Duodenal mucosa (tissue), 2 donors: ENCODE measurements at regions not wholly inside any gene's neighbourhood (a gene's known extent, or its start where the extent isn't known, plus 50 kb on each side); places are given as distances from the start of the nearest gene placed in this dataset.

Source experiments
- H3K27ac ChIP-seq: one replicate; pipeline ENCODE4 v1.7.0; 2013; ENCODE audit warnings: low read depth, low read length
- H3K27me3 ChIP-seq, 2 donors: one replicate each; pipeline ENCODE4 v1.7.0; 2013; ENCODE audit warnings: low read length in 2 of 2, control low read depth in 1 of 2; ENCODE audit not compliant: insufficient read depth in 2 of 2, control insufficient read depth in 1 of 2
- H3K36me3 ChIP-seq, 2 donors: one replicate each; pipeline ENCODE4 v1.7.0; 2013; ENCODE audit warnings: low read length in 2 of 2, control low read depth in 1 of 2; ENCODE audit not compliant: insufficient read depth in 2 of 2, control insufficient read depth in 1 of 2
- H3K4me1 ChIP-seq, 2 donors: one replicate each; pipeline ENCODE4 v1.7.0; 2013; ENCODE audit warnings: low read length in 2 of 2, control low read depth in 1 of 2; ENCODE audit not compliant: insufficient read depth in 2 of 2, control insufficient read depth in 1 of 2
- H3K4me3 ChIP-seq, 2 donors: one replicate each; pipeline ENCODE4 v1.7.0; 2013; ENCODE audit warnings: low read length in 2 of 2, low read depth in 1 of 2
- H3K9ac ChIP-seq, 2 donors: one replicate each; pipeline ENCODE4 v1.7.0; 2013; ENCODE audit warnings: low read length in 2 of 2, low read depth in 1 of 2
- H3K9me3 ChIP-seq, 2 donors: one replicate each; pipeline ENCODE4 v1.7.0; 2013; ENCODE audit warnings: low read length in 2 of 2, control low read depth in 1 of 2; ENCODE audit not compliant: control insufficient read depth in 1 of 2

- no peaks in the 10 kb centered on the region for H3K4me1 ChIP-seq
- H3K36me3 ChIP-seq, result no peaks in the 10 kb centered on the region
- no peaks in the 10 kb centered on the region for H3K27me3 ChIP-seq
- H3K27ac ChIP-seq, result no peak overlapping the region
- no peak overlapping the region for H3K9ac ChIP-seq
- peaks cover 2 to 6% of the 10 kb centered on the region in 2 donors for H3K9me3 ChIP-seq
- peak overlapping the region in 1 of 2 donors; percentile 55 for H3K4me3 ChIP-seq
Observed at GRCh38 chr5:165502893-165503691, 1997.7 kb downstream of the MAT2B start.

- H3K27ac ChIP-seq, result no peak overlapping the region
- peaks cover 2 to 9% of the 10 kb centered on the region in 2 donors for H3K9me3 ChIP-seq
- no peaks in the 10 kb centered on the region for H3K27me3 ChIP-seq
- H3K9ac ChIP-seq, result no peak overlapping the region
- no peaks in the 10 kb centered on the region for H3K4me1 ChIP-seq
- no peak overlapping the region for H3K4me3 ChIP-seq
- H3K36me3 ChIP-seq, result no peaks in the 10 kb centered on the region
Observed at GRCh38 chr5:165504674-165505073, 1999.3 kb downstream of the MAT2B start.

- Histone ChIP-seq H3K9ac (no peak overlapping the region), H3K9me3 (peaks cover 2 to 9% of the 10 kb centered on the region in 2 donors), H3K27ac (no peak overlapping the region), H3K27me3 (no peaks in the 10 kb centered on the region), H3K4me1 (no peaks in the 10 kb centered on the region), H3K4me3 (no peak overlapping the region), H3K36me3 (no peaks in the 10 kb centered on the region)
Observed at GRCh38 chr5:165508286-165508685, 2002.9 kb downstream of the MAT2B start.

- Histone ChIP-seq H3K27me3 (no peaks in the 10 kb centered on the region), H3K4me3 (no peak overlapping the region), H3K9ac (no peak overlapping the region), H3K4me1 (no peaks in the 10 kb centered on the region), H3K27ac (no peak overlapping the region), H3K9me3 (peaks cover 2 to 9% of the 10 kb centered on the region in 2 donors), H3K36me3 (no peaks in the 10 kb centered on the region)
Observed at GRCh38 chr5:165508861-165509260, 2003.4 kb downstream of the MAT2B start.

- no peaks in the 10 kb centered on the region for H3K4me1 ChIP-seq
- no peaks in the 10 kb centered on the region for H3K36me3 ChIP-seq
- peaks cover 0 to 4% of the 10 kb centered on the region in 2 donors for H3K9me3 ChIP-seq
- H3K9ac ChIP-seq, result no peak overlapping the region
- H3K27me3 ChIP-seq, result no peaks in the 10 kb centered on the region
- no peak overlapping the region for H3K4me3 ChIP-seq
- no peak overlapping the region for H3K27ac ChIP-seq
Observed at GRCh38 chr5:165521816-165522610, 2016.6 kb downstream of the MAT2B start.

GRCh38 chr5:165525271-165525670 is 2019.9 kb downstream of the MAT2B start:
- Histone ChIP-seq H3K9me3 (peaks cover 5 to 7% of the 10 kb centered on the region in 2 donors), H3K4me1 (no peaks in the 10 kb centered on the region), H3K9ac (no peak overlapping the region), H3K4me3 (no peak overlapping the region), H3K27me3 (no peaks in the 10 kb centered on the region), H3K27ac (no peak overlapping the region), H3K36me3 (no peaks in the 10 kb centered on the region)

GRCh38 chr5:165526357-165526756 is 2020.9 kb downstream of the MAT2B start:
- Histone ChIP-seq H3K9me3 (peaks cover 5 to 7% of the 10 kb centered on the region in 2 donors), H3K36me3 (no peaks in the 10 kb centered on the region), H3K4me1 (no peaks in the 10 kb centered on the region)

GRCh38 chr5:165527577-165527976 is 2022.2 kb downstream of the MAT2B start:
- Histone ChIP-seq H3K27me3 (no peaks in the 10 kb centered on the region), H3K9me3 (peaks cover 5 to 7% of the 10 kb centered on the region in 2 donors), H3K4me3 (no peak overlapping the region), H3K27ac (no peak overlapping the region), H3K4me1 (no peaks in the 10 kb centered on the region), H3K9ac (no peak overlapping the region), H3K36me3 (no peaks in the 10 kb centered on the region)

More at GRCh38 chr5:165526357-165526756, 2020.9 kb downstream of the MAT2B start:
- no peaks in the 10 kb centered on the region for H3K27me3 ChIP-seq
- no peak overlapping the region for H3K4me3 ChIP-seq
- no peak overlapping the region for H3K27ac ChIP-seq
- H3K9ac ChIP-seq, result no peak overlapping the region

GRCh38 chr5:165538065-165538464 is 2032.6 kb downstream of the MAT2B start:
- H3K36me3 ChIP-seq, result no peaks in the 10 kb centered on the region
- peaks cover 0 to 13% of the 10 kb centered on the region in 2 donors for H3K9me3 ChIP-seq
- no peak overlapping the region for H3K4me3 ChIP-seq
- H3K27me3 ChIP-seq, result no peaks in the 10 kb centered on the region
- H3K27ac ChIP-seq, result no peak overlapping the region
- no peaks in the 10 kb centered on the region for H3K4me1 ChIP-seq
- H3K9ac ChIP-seq, result no peak overlapping the region

GRCh38 chr5:165559645-165560044 is 2054.2 kb downstream of the MAT2B start:
- H3K36me3 ChIP-seq, result no peaks in the 10 kb centered on the region
- H3K9ac ChIP-seq, result no peak overlapping the region
- no peak overlapping the region for H3K27ac ChIP-seq
- no peaks in the 10 kb centered on the region for H3K9me3 ChIP-seq
- H3K27me3 ChIP-seq, result no peaks in the 10 kb centered on the region
- no peaks in the 10 kb centered on the region for H3K4me1 ChIP-seq
- H3K4me3 ChIP-seq, result no peak overlapping the region
